HFF-Myc (cell line): ENCODE measurements at regions not wholly inside any gene's neighbourhood (a gene's known extent, or its start where the extent isn't known, plus 50 kb on each side); places are given as distances from the start of the nearest gene placed in this dataset.

ENCODE experiments used
- DNase-seq: peaks from one replicate; pipeline ENCODE4 v3.0.0-alpha.2; 2011; ENCODE audit warnings: low read depth; ENCODE audit errors: extremely low read depth
- H3K4me3 ChIP-seq: replicated peaks from 2 replicates; pipeline ENCODE4 v1.5.1; 2011; ENCODE audit warnings: low read depth, mild to moderate bottlenecking, control low read depth, low read length
- TF ChIP-seq, protein P1 (sequence below): IDR thresholded peaks from 2 replicates; pipeline ENCODE4 v1.5.1; 2012; ENCODE audit warnings: mild to moderate bottlenecking, low read depth, low read length, control low read depth; ENCODE audit errors: missing control alignments

DNA sequence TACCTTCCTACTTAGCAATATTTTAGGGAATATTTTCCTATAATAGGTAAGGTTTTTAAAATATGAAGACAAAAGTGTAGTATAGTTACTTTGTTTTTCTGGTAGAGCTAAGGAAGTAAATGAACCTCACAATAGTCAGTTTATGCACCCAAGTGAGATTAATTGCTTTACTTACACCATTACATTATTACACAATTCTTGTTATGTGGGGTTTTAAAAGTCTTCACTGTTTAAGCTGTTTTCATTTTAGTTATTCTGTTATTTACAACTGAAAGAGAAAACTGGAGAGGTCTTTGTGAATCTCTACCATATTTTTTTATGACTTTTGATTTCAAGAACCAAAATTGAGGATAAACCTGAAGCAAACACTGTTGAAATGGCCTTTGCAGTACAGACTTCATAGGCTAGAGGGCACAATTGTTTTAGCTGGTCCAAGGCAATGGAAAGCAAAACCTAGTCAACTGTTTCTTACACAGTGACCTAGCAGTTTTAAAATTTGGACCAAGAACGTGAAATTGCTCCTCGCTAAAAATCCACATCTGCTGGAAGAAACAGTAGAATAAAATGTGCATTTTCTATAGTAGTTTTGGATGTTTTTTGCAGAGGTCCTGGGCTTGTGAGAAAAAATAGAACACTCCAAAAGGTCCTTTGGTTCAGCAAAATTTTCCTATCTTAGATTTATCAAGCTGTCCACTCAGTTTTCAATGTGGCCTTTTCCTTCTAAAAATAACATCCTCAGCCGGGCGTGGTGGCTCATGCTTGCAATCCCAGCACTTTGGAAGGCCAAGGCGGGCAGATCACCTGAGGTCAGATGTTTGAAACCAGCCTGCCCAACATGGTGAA lies 66.4 kb upstream of the FER start:
- TF ChIP-seq, protein P1, sequence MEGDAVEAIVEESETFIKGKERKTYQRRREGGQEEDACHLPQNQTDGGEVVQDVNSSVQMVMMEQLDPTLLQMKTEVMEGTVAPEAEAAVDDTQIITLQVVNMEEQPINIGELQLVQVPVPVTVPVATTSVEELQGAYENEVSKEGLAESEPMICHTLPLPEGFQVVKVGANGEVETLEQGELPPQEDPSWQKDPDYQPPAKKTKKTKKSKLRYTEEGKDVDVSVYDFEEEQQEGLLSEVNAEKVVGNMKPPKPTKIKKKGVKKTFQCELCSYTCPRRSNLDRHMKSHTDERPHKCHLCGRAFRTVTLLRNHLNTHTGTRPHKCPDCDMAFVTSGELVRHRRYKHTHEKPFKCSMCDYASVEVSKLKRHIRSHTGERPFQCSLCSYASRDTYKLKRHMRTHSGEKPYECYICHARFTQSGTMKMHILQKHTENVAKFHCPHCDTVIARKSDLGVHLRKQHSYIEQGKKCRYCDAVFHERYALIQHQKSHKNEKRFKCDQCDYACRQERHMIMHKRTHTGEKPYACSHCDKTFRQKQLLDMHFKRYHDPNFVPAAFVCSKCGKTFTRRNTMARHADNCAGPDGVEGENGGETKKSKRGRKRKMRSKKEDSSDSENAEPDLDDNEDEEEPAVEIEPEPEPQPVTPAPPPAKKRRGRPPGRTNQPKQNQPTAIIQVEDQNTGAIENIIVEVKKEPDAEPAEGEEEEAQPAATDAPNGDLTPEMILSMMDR, result peak; percentile 68
- DNase-seq, result peak; percentile 52
- H3K4me3 ChIP-seq, result no peak overlapping the region

DNA sequence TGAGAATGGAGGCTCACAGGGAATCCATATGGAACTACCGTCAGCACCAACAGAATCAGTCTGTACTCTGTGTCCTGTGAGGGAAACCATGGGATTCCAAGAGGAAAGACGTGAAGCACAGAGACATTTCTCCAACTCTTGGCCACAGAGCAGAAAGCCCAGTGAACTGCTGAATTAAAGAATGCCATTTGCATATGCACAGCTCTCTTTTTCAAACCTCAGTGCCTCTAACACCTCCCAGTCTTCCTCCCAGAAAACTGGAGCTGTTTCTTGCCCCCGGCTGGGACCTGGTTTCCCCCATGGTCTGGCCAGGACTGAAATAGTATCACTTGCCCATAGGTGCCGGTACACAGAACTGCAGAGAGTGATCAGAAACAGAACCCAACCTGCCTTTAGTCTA lies 69.6 kb upstream of the FER start:
- no peak for DNase-seq
- no peak overlapping the region for H3K4me3 ChIP-seq
- TF ChIP-seq, protein P1, result no peak

DNA sequence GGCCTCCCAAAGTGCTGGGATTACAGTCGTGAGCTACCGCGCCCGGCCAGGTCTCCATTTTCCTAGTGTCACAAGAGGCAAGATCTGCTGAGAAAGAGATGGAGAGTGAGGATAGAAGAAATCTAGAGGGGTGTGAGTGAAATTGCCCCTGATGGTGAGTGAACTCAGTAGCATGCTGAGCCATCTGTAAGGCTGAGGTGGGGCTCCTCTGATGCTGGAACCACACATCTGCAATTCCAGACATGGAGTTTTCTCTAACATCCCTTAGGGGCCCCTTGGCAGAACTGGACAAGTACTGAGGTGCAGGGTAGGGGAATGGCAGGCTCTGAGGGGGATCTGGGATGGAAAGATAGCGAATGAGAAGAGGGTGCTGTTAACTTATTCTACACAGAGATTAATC lies 72.0 kb upstream of the FER start:
- DNase-seq, result no peak
- no peak overlapping the region for H3K4me3 ChIP-seq
- TF ChIP-seq, protein P1, result no peak

DNA sequence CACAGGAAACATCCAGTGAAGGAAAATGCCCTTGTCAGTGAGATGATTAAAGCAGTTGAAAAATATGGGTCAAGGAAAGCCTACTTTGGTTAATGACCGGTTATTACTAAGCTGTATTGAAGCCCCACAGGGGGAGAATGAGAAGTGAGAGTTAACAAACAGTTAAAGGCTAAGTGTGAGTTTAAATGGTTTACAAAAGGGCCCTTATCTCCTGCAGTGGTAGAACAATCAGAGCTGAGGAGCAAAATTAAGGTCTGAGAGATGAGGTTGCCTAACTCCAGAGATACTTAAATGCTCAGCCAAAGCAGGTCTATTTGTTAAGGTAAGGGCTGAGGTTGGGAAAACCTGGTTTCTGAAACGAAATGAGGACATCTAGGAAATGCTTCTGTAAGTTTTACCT lies 75.1 kb upstream of the FER start:
- DNase-seq, result no peak
- TF ChIP-seq, protein P1, result no peak
- no peak overlapping the region for H3K4me3 ChIP-seq

DNA sequence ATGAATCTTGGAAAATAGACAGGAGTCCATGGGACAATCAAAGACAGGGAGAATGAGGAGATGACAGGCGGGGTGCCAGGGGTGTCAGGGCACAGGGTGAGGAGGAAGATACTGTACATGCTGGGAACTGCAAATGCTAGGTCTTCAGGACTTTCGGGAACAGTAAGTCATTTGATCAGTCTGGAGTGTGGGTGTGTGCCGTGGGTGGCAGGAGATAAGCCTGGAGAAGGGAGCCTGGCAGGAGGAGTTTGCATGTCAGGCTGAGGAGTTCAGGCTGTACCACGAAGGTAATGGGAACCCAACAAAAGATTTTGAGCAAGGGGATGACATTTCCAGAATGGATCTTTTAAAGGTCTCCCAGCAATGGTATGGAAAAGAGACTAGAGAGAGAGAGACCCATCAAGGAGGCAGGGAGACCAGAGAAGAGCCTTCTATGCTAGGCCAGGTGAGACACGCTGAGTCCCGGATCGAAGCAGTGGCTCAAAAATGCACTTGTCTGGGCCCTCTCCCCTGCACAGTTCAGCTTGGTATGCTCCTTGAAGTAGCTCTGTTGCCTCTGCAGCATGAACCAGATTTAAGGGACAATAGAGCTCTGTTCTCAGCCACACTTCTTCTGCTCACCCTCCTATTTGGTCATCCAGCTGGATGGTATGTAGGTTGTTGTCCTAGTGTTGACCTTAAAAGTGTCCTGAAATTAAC lies 77.0 kb upstream of the FER start:
- TF ChIP-seq, protein P1, result no peak
- H3K4me3 ChIP-seq, result no peak overlapping the region
- DNase-seq, result no peak

DNA sequence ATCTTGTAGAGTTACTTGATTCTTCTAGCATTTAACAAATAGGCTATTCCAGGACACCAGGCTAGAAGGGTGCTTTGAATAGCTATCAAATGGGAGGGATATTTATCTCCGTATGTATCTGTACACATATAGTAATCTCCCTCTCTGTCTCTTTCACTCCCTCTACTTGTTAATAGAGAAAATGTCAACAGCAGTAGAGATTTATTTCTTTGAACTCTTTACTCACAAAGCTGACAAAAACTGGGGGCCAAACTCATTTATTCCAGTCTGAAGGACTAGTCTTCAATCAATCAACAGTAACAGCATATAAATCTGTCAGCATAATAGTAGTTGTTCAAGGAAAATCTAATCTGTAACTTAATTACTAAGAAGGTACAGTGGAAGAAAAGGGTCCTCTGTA lies 78.2 kb upstream of the FER start:
- TF ChIP-seq, protein P1, result no peak
- no peak for DNase-seq
- no peak overlapping the region for H3K4me3 ChIP-seq
